Fibroblast of lung (primary cell): ENCODE measurements at regions not wholly inside any gene's neighbourhood (a gene's known extent, or its start where the extent isn't known, plus 50 kb on each side); places are given as distances from the start of the nearest gene placed in this dataset.

Source experiments
- DNase-seq, 2 donors: peaks; one replicate each; pipeline versions ENCODE4 v3.0.0 to v3.0.0-alpha.2; 2010; ENCODE audit warnings: low read depth in 2 of 2
- H2AFZ ChIP-seq: 2 replicates; pipeline ENCODE4 v1.5.1; 2012; ENCODE audit warnings: low read length, control low read depth, inconsistent platforms
- H3K27ac ChIP-seq: 2 replicates; pipeline ENCODE4 v1.5.1; 2011; ENCODE audit warnings: low read length, control low read depth; ENCODE audit not compliant: insufficient read depth
- H3K27me3 ChIP-seq: 2 replicates; pipeline ENCODE4 v1.5.1; 2011; ENCODE audit warnings: mild to moderate bottlenecking, low read length; ENCODE audit not compliant: control insufficient read depth, insufficient read depth
- H3K36me3 ChIP-seq: 2 replicates; pipeline ENCODE4 v1.5.1; 2011; ENCODE audit warnings: low read length; ENCODE audit not compliant: control insufficient read depth, insufficient read depth
- H3K4me1 ChIP-seq: 2 replicates; pipeline ENCODE4 v1.5.1; 2011; ENCODE audit warnings: low read length; ENCODE audit not compliant: control insufficient read depth, insufficient read depth; ENCODE audit errors: extremely low read depth
- H3K4me2 ChIP-seq: 2 replicates; pipeline ENCODE4 v1.5.1; 2011; ENCODE audit warnings: low read length, control low read depth; ENCODE audit not compliant: insufficient read depth; ENCODE audit errors: extremely low read depth
- H3K4me3 ChIP-seq, 4 experiments: fragments of 200-600 bp in 1 of 4; sonication (generic) in 1 of 4; replicated peaks in 1 of 4; 2 replicates each; pipeline ENCODE4 v1.5.1; 2011 to 2016; ENCODE audit warnings: low read length in 4 of 4, low read depth in 3 of 4, mild to moderate bottlenecking in 3 of 4, control low read depth in 2 of 4, inconsistent platforms in 1 of 4, mixed read lengths in 1 of 4; ENCODE audit not compliant: insufficient read depth in 1 of 4; ENCODE audit errors: control extremely low read depth in 1 of 4
- H3K79me2 ChIP-seq: 2 replicates; pipeline ENCODE4 v1.5.1; 2012; ENCODE audit warnings: mild to moderate bottlenecking, low read length, inconsistent platforms; ENCODE audit not compliant: control insufficient read depth, insufficient read depth
- H3K9ac ChIP-seq: 2 replicates; pipeline ENCODE4 v1.5.1; 2011; ENCODE audit warnings: mild to moderate bottlenecking, low read length, control low read depth; ENCODE audit not compliant: insufficient read depth
- H3K9me3 ChIP-seq: 2 replicates; pipeline ENCODE4 v1.5.1; 2012; ENCODE audit warnings: low read depth, low read length; ENCODE audit not compliant: control insufficient read depth, insufficient read depth
- H4K20me1 ChIP-seq: 2 replicates; pipeline ENCODE4 v1.5.1; 2011; ENCODE audit warnings: low read length; ENCODE audit not compliant: control insufficient read depth, insufficient read depth; ENCODE audit errors: extremely low read depth
- EZH2 ChIP-seq: IDR thresholded peaks from 2 replicates; pipeline ENCODE4 v1.5.1; 2012; ENCODE audit warnings: low read length, control low read depth, mild to moderate bottlenecking; ENCODE audit errors: missing control alignments
- TF ChIP-seq, protein P1 (sequence below), 2 donors: IDR thresholded peaks in 1 of 2; conservative IDR thresholded peaks in 1 of 2; 1 replicate in 1 of 2; 2 replicates in 1 of 2; pipeline ENCODE4 v1.5.1; 2011 to 2012; ENCODE audit warnings: low read length in 2 of 2, control low read depth in 1 of 2, inconsistent platforms in 1 of 2, low read depth in 1 of 2, mild to moderate bottlenecking in 1 of 2

GRCh38 chr9:23542927-23543326 is 283.1 kb downstream of the ELAVL2 start:
- no peaks in the 10 kb centered on the region for H4K20me1 ChIP-seq
- TF ChIP-seq, protein P1, sequence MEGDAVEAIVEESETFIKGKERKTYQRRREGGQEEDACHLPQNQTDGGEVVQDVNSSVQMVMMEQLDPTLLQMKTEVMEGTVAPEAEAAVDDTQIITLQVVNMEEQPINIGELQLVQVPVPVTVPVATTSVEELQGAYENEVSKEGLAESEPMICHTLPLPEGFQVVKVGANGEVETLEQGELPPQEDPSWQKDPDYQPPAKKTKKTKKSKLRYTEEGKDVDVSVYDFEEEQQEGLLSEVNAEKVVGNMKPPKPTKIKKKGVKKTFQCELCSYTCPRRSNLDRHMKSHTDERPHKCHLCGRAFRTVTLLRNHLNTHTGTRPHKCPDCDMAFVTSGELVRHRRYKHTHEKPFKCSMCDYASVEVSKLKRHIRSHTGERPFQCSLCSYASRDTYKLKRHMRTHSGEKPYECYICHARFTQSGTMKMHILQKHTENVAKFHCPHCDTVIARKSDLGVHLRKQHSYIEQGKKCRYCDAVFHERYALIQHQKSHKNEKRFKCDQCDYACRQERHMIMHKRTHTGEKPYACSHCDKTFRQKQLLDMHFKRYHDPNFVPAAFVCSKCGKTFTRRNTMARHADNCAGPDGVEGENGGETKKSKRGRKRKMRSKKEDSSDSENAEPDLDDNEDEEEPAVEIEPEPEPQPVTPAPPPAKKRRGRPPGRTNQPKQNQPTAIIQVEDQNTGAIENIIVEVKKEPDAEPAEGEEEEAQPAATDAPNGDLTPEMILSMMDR (conservative IDR thresholded peaks at IDR 0.05 in 1 of 2, IDR thresholded peaks at IDR 0.05 in 1 of 2; ENCODE audit: low read depth in 1 of 2, low read length in 2 of 2), result no peak
- TF ChIP-seq EZH2, result no peak
- no peaks in the 10 kb centered on the region for H3K79me2 ChIP-seq
- no peak for DNase-seq
- no peaks in the 10 kb centered on the region for H3K27me3 ChIP-seq
- no peak overlapping the region for H3K4me2 ChIP-seq
- H2AFZ ChIP-seq, result no peak overlapping the region
- no peak overlapping the region for H3K27ac ChIP-seq
- H3K4me1 ChIP-seq, result no peaks in the 10 kb centered on the region
- H3K36me3 ChIP-seq, result no peaks in the 10 kb centered on the region
- no peak overlapping the region for H3K4me3 ChIP-seq
- H3K9ac ChIP-seq, result no peak overlapping the region
- no peaks in the 10 kb centered on the region for H3K9me3 ChIP-seq

DNA sequence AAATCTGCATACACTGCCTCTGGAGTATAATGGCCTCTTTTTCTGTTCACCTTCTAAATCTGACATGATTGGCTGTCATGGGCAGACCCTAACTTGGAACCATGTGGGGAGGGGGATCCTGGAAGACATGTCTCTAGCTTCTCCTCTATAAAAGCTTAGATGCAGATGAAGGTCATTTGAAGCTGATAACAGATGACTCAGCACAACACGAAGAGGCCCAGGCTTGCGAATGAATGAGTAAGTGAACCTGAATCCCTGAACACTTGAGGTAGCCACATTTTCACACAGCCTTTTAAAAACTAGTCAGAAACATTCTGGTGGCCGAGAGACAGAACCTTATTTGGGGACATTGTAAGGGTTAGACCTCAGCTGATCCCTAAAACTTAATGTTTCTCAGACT is 282.6 kb downstream of the ELAVL2 start:
- peak in 1 of 2 donors; percentile 50 for DNase-seq
- Histone ChIP-seq H2AFZ (no peak overlapping the region), H3K27me3 (no peaks in the 10 kb centered on the region), H3K9me3 (no peaks in the 10 kb centered on the region), H3K9ac (no peak overlapping the region), H3K36me3 (no peaks in the 10 kb centered on the region), H4K20me1 (no peaks in the 10 kb centered on the region), H3K27ac (no peak overlapping the region), H3K79me2 (no peaks in the 10 kb centered on the region), H3K4me1 (no peaks in the 10 kb centered on the region), H3K4me3 (no peak overlapping the region), H3K4me2 (no peak overlapping the region)
- TF ChIP-seq EZH2, result no peak
- TF ChIP-seq, protein P1 (conservative IDR thresholded peaks at IDR 0.05 in 1 of 2, IDR thresholded peaks at IDR 0.05 in 1 of 2; ENCODE audit: low read depth in 1 of 2, low read length in 2 of 2), result no peak

- H3K36me3 ChIP-seq, result no peaks in the 10 kb centered on the region
- H3K79me2 ChIP-seq, result no peaks in the 10 kb centered on the region
- no peak overlapping the region for H3K4me2 ChIP-seq
- no peak for DNase-seq
- TF ChIP-seq EZH2, result no peak
- TF ChIP-seq, protein P1 (conservative IDR thresholded peaks at IDR 0.05 in 1 of 2, IDR thresholded peaks at IDR 0.05 in 1 of 2; ENCODE audit: low read depth in 1 of 2, low read length in 2 of 2), result no peak
- H3K27ac ChIP-seq, result no peak overlapping the region
- no peaks in the 10 kb centered on the region for H4K20me1 ChIP-seq
- H3K9me3 ChIP-seq, result no peaks in the 10 kb centered on the region
- no peaks in the 10 kb centered on the region for H3K4me1 ChIP-seq
- no peaks in the 10 kb centered on the region for H3K27me3 ChIP-seq
- no peak overlapping the region for H2AFZ ChIP-seq
- H3K4me3 ChIP-seq, result no peak overlapping the region
- no peak overlapping the region for H3K9ac ChIP-seq
These were observed 280.3 kb downstream of the ELAVL2 start for GRCh38 chr9:23545728-23546127.
